Stimulated activated CD4-positive, alpha-beta T cell treated with anti-CD3 and anti-CD28 coated beads, Interleukin-4, amount 100 ng/mL, for 24 hours (primary cell): ENCODE measurements at regions not wholly inside any gene's neighbourhood (a gene's known extent, or its start where the extent isn't known, plus 50 kb on each side); places are given as distances from the start of the nearest gene placed in this dataset.
"Not testable (repeated sequence)": the region's sequence is repeated elsewhere in the genome, so short reads cannot be mapped to it uniquely, and the experiment has no call there.

ENCODE experiments used
- DNase-seq: peaks from one replicate; pipeline ENCODE4 v3.0.0-alpha.2; 2020

DNA sequence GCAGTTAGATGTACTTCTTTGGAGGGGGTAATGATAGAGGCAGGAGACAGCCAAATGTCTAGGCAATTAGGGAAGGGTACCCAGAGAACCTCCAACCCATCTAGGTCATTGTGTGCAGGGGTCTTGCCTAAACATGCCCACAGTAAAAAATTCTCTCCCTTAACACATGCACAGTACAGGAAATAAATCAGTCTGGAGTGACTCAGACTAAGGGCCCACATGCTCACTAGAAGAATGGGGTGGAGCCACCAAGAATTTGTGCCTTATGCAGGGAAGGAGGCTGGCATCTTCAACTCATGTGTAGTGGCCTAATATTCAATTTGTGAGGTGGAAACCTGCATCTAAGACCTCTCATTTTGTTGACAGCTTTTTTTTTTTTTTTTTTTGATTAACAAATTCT is 945.3 kb upstream of the GRIA3 start:
- no peak for DNase-seq

DNA sequence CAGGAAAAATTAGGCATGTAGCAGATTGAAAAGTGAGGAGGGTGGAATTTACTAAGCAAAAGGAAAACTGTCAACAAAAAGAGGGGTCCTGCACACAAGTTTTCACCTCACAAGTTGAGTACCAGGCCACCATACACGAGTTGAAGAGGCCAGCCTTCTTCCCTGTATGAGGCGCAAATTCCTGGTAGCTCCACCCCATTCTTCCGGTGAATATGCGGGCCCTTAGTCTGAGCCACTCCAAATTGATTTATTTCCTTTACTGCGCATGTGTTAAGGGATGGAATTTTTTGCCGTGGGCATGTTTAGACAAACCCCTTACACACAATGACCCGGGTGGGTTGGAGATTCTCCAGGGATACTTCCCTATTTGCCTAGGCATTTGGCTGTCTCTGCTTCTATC is 942.1 kb upstream of the GRIA3 start:
- DNase-seq: no peak

DNA sequence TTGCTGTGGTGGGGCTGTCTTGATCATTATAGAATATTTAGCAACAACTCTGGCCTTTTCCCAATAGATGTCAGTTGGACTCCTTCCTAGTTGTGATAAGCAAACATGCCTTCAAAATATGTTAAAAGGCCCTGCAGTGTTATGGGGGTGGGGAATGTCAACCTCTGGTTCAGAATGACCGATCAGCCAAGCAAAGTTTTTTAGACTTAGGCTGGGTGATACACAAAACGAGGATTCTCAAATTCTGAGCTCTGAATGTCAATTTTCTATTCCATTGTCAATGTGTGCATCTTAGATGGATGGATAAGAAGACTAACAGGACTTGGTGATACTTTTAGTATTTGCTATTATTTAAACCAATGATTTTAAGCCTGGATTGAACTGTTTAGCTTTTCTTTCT is 940.0 kb upstream of the GRIA3 start:
- no peak for DNase-seq

DNA sequence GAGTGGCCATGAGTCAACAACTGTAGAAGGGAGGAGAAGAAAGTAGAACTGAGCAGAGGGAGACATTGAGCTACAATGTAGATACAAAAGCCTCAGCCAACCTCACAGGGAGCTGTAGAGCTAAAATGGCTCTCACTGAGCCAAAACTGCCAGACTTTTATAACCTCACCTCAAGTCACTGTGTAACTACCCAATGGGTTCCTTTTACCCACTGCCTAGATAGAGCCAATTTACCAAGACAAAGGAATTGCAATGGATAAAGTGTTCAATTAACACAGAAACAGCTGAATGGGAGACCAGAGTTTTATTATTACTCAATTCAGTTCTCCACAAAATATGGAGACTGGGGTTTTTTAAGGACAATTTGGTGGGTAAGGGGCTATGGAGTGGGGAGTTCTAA is 938.9 kb upstream of the GRIA3 start:
- no peak for DNase-seq

DNA sequence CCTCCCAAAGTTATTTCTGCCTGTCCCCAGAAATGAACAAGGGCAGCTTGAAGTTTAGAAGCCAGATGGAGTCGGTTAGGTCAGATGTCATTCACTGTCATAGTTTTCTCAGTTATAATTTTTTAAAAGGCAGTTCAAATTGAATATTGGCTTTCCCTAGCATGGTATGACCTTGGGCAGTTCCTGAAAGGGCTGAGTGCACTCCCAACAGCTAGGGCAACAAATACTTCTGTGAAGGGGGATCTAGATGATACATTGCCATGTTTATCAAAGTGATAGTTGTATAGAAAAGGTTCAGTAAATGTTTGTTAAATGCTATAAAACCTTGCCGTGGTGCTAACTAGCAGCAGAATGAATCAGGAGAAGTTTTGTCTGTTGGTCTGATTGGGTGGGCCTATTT is 938.1 kb upstream of the GRIA3 start:
- no peak for DNase-seq

DNA sequence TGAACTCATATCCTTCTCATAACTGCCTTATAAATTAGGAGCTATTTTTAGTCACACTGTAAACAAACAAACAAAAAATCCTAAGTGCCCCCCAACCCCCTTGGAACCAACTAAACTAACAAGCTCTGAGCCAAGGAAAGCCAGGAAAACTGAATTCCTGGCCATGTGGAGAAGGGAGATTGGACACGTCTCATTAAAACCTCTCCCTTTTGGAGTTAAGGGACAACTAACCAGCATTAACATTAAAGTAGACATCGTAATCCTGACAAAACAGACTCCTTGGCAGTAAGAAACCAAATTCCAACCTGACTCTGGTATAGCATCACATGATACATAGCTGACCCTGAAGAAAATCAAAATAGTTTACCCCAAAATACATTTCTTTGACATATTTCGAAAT is 937.1 kb upstream of the GRIA3 start:
- no peak for DNase-seq

DNA sequence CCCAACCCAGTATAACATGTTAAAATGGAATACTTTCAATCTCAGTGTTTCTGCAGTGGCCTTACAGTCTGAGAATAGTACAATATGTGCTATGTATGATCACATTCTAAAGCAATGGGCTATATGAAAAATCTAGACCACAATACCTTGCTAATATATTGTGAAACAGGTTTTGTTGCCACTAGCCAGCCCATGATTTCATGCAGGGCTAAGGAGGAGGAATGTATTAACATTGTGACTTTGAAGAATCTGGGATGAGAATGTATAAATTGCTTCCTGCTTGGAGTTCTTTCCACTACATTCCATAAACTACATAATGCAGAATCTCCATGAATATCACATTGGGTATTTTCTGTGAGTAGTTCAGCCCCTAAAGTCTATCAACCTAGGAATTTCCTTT is 935.4 kb upstream of the GRIA3 start:
- no peak for DNase-seq

DNA sequence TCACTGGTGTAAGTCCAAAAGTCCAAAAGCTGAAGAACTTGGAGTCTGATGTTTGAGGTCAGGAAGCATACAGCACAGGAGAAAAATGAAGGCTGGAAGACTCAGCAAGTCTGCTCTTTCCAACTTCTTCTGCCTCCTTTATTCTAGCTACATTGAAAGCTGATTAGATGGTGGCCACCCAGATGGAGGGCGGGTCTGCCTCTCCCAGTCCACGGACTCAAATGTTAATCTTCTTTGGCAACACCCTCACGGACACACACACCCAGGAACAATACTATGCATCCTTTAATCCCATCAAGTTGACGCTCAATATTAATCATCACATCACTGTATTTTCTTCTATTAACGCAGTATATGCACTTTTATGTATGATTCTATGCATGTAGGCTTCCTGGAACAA is 931.6 kb upstream of the GRIA3 start:
- no peak for DNase-seq

DNA sequence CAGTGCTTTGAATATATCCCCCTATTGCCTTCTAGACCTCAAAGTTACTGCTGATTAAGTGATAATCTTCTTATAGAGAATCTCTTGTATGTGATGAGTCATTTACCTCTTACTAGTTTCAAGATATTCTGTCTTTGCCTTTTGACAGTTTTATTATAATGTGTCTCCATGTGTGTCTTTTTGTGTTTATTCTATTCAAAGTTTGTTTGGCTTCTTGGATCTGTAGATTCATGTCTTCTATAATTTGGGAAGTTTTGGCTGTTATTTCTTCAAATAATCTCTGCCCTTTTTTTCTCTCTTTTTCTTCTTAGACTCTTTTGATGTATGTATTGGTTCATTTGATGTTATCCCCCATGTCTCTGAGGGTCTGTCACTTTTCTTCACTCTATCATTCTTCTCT is 915.7 kb upstream of the GRIA3 start:
- no peak for DNase-seq

DNA sequence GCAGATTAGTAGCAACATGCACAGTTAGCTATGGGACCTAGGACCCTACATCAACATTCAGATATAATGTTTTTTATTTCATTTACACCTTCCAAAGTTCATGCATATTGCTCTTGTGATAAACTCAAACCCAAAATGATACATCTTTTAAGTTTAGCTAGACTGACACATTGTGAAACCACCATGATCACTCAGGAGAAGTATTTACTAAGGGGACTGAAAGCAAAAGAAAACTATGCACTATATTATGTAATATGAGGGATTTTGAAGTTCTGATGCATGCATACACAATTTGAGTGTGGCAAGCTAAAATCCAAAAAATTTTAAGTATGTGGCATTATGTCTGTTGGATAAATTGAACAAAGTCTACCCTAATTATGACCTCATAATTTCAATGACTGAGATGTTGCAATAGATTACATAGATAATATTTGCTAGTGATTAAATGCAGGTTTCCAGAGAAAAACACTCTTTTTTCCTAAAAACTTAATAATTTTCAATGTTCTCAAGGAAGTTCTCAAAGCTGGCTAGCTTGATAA is 914.8 kb upstream of the GRIA3 start:
- no peak for DNase-seq

DNA sequence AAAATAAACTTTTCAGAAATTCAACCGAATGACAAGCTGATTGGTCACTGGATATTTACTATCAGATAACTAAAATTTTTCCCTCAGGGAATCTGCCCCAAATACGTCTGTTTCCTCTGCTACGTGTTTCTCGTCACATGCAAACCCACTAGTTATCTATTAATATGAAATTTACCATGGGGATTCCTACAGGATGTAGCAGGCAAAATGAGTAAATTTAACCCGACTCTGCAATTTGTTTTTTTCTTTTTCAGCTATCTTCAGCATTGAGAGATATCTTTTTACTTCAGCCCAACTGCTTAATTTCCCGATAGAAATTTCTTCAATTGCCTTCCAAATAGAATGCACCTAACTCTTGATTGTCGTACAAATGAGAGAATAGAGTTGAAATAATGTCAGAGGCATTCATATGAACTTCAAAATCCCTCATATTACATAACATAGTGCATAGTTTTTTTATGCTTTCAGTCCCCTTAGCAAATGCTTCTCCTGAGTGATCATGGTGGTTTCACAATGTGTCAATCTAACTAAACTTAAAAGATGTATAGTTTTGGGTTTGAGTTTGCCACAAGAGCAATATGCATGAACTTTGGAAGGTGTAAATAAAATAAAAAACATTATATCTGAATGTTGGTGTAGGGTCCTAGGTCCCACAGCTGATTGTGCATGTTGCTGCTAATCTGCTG is 913.1 kb upstream of the GRIA3 start:
- DNase-seq: no peak

DNA sequence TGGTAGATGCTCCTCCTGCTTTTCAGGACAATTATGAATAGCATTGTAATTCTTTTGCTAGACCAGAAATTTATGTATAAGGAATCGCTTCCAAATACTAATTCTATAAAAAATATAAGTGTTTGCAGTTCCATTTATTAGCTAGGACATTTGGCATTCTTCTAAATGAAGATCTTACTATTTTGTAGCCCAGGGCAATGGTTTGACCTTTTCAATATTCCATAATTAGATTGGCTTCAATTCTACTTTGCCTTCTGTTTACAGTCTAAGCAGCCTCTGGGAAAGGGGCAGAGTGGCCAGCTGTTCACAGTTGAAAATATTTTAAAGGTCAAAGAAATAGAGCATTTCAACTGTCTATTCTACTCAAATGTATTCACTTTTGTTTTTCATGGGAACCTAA is 912.1 kb upstream of the GRIA3 start:
- DNase-seq: no peak

DNA sequence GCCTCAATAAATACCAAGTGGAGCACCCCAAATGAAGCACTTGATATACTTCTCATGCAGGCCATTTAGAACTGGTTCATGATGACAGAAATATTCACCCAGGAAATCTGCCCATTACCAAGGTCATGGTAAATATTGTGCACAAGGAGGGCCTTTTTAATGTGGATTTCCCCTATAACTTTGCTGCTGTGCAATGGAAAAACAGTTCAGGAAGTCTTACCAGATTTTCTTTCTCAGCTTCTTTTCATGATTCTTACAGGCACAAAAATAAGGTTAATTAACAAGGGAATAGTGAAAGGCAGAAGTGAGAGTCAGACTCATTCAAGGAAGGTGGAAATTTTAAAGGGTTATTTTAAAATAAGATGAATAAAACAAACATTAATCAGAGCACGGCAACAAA is 904.3 kb upstream of the GRIA3 start:
- no peak for DNase-seq

DNA sequence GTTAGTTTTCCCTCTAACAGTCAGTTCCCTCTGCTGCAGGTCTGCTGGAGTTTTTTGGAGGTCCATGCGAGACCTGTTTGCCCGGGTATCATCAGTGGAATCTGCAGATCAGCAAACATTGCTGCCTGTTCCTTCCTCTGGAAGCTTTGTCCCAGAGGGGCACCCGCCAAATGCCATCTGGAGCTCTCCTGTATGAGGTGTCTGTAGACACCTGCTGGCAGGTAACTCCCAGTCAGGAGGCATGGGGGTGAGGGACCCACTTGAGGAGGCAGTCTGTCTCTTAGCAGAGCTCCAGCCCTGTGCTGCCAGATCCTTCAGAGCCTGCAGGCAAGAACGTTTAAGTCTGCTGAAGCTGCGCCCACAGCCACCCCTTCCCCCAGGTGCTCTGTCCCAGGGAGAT is 884.3 kb upstream of the GRIA3 start:
- not testable (repeated sequence) for DNase-seq

DNA sequence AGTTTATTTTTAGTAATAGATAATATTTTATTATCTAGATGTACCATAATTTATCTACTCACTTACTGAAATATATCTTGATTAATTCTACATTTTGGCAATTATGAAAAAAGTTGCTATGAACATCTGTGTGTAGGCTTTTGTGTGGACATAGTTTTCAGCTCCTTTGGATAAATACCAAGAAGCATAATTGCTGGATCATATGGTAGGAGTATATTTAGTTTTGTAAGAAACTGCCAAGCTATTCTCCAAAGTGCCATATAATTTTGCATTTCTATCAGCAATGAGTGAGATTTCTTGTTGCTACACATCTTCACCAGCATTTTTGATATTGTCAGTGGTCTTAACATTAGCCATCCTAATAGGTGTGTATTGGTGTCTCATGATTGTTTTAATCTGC is 882.6 kb upstream of the GRIA3 start:
- no peak for DNase-seq

DNA sequence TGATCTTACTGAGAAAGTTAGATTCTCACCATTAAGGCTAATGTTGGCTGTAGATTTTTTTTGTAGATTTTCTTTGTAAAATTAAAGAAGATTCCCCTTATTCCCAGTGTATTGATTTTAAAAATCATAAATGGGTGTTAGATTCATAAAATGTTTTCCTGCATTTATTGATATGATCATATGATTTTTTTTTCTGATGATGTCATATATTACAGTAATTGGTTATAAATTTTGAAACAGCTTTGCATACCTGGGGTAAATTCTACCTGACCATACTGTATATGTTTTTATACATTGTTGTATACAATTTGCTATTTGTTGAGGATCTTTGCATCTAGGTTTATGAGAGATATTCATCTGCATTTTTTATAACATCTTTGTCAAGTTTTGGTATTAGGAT is 880.3 kb upstream of the GRIA3 start:
- DNase-seq: no peak

DNA sequence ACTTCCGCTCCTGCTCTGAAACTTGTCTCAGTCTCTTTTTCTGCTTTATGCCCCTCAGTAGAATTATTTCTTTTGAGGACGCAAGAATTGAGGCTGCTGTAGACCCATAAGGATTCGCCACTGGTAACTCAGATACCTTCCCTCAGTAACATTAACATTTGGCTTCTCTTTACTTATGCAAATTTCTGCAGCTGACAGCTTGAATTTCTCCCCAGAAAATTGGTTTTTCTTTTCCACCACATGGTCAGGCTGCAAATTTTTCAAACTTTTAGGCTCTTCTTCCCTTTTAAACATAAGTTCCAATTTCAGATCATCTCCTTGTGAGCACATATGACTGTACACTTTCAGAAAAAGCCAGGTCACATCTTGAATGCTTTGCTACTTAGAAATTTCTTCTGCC is 839.3 kb upstream of the GRIA3 start:
- DNase-seq: no peak

DNA sequence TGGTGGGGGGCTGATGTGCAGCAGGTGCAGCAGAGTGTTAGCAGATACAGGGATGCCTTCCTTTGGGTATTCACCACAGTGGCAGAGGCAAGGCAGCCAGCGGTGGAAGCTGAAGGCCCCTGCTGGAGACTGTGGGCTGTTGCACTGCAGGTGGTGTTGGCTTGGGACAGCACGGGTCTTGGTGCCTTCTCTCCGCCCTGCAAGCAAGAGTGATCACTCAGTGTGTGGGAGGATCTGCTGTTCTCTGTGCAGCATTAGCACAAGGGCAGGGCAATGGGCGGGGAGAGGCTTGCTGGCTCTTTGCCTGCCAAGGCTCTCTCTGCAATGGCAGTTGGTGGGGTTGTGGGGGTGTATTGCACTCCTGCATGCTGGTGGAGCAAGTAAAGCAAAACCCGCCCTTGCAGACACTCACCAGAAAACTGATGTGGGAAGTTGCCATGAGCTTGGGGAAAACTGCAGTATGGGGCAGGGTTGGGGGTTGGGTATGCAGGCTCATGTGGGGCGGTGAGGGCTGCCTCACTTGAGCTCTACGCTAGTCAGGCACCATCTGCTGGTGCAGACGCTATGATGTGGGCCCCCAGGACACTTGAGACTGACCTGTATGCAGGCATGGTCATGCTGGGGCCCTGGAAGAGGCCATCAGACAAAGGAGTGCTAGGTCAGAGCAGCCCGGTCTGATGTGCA is 820.8 kb upstream of the GRIA3 start:
- DNase-seq: no peak

DNA sequence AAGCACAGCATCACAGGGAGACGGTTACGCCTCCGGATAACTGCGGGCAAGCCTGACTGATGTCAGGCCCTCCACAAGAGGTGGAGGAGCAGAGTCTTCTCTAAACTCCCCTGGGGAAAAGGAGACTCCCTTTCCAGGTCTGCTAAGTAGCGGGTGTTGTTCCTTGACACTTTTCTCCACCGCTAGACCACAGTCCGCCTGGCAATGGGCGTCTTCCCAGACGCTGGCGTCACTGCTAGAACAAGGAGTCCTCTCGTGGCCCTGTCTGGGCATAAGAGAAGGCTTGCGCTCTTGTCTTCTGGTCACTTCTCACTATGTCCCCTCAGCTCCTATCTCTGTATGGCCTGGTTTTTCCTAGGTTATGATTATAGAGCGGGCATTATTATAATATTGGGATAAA is 808.5 kb upstream of the GRIA3 start:
- not testable (repeated sequence) for DNase-seq

DNA sequence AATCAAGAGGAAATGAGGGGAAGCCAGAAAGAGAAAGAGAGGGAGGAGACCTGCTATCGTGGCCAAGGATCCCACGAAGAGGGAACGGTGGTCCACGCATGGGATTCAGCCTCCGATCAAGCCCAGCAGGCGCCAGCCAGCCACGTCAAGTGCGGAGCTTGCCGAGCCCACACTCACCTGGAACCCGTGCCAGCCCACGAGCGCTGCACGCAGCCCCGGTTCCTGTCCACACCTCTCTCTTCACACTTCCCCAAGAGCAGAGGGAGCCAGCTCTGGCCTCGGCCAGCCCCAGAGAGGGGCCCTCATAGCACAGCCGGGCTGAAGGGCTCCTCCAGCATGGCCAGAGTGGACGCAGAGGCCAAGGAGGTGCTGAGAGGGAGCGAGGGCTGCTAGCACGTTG is 795.1 kb upstream of the GRIA3 start:
- DNase-seq: no peak

DNA sequence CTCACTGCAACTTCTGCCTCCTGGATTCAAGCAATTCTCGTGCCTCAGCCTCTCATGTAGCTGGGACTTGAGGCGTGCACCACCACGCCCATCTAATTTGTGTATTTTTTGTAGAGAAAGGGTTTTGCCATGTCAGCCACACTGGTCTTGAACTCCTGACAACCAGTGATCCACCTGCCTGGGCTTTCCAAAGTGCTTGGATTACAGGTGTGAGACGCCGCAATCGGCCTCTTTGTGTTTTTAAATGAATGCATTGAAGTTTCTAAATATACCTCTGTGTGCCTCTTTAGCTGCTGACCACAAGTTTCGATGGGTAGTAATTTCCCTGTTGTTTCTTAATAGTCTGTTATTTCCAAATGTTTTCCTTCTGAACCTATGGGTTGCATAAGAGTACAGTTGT is 765.3 kb upstream of the GRIA3 start:
- DNase-seq: no peak

DNA sequence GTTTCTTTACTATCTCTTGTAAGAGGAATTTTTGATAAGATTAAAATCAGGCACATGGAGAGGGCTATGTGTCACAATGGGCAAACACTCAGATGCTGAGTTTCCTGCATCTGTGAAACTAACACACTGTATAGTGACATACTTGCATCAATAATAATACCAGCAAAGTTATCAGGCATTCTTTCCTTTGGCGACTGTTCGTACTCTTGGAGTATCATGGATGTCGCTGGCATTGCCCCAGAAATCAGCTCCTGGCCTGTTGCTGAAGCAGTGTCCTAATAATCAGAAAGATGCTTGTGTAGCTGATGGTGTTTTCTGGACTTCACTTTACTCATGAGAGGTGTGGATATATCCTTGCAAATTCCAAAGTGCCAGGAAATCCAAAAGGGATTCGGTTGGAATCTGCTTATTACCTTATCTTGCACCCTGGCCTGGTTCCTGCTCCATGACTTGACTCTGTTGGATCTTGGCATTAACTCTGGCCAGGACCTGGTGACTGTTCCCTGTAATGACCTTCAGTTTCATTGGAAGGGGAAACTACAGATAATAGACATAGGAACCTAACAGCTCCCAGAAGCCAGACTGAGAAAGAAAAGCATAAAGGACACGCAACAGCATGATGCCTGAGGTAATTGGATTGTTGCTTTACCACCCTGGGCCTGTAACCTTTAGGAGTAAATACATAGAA is 762.5 kb upstream of the GRIA3 start:
- DNase-seq: no peak

DNA sequence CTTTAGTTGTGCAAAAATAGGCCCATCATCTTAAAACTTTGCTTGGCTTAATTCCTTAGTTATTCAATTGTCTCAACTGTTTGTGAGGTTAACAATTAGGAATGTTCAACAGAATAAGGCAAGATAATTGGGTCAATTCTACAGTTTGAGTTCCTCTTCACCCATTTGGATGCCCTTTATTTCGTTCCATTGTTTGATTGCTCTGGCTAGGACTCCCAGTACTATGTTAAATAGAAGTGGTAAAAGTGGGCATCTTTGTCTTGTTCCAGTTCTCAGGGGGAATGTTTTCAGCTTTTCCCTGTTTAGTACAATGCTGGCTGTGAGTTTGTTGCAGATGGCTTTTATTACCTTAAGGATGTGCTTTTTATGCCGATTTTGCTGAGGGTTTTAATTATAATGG is 761.5 kb upstream of the GRIA3 start:
- no peak for DNase-seq

DNA sequence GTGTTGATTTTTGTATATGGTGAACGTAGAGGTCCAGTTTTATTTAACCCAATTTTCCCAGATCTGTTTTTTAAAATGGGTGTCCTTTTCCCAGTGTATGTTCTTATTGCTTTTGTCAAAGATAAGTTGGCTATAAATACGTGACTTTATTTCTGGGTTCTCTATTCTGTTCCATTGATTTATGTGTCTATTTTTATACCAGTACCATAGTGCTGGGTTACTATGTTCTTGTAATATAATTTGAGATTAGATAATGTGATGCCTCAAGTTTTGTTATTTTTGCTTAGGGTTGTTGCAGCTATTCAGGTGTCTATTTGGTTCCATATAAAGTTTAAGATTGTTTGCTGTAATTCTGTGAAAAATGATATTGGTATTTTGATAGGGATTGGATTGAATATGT is 749.1 kb upstream of the GRIA3 start:
- DNase-seq: no peak
